GM20000 (cell line): ENCODE measurements at regions not wholly inside any gene's neighbourhood (a gene's known extent, or its start where the extent isn't known, plus 50 kb on each side); places are given as distances from the start of the nearest gene placed in this dataset.

Experiments used
- DNase-seq: peaks from one replicate; pipeline ENCODE4 v3.0.0; 2012; ENCODE audit warnings: low spot score
- TF ChIP-seq, protein P1 (sequence below): IDR thresholded peaks from 2 replicates; pipeline ENCODE4 v1.5.1; 2012; ENCODE audit warnings: mild to moderate bottlenecking, control low read depth; ENCODE audit errors: extremely low read depth, missing control alignments

DNA sequence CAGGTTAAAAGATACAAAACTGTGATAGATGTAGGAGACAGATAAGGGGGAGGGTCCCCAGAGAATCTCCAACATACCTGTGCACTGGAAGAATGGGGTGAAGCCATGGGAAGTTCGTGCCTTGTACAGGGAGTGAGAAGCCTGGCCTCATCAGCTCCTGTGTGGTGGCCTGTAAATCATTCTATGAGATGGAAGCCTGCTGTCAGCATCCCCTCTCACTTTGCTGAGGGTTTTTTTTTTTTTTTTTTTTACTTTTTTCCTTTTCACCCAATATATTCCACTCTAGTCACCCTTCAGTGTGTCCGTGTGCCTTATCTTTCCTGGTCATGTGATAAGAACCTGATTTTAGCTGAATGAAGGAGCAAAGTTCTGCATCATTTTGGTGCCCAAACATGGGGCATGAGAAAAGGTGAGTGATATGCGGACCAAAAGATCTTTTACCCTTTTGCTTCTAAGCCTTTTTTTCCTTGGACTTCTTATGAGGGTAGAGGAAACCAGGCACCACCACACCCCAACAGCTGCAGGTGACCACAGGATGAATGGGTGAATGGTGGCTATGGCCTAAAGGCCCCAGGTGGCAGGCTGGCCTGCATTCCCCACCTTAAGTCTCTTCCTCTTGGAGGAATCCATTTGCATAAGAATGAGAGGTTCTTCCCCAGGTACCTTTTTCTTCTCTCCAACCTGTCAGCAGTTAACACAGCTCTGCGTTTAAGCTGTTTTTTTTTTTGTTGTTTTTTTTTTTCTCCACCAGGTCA lies 1345.0 kb downstream of the NSUN3 start:
- no peak for DNase-seq
- TF ChIP-seq, protein P1, sequence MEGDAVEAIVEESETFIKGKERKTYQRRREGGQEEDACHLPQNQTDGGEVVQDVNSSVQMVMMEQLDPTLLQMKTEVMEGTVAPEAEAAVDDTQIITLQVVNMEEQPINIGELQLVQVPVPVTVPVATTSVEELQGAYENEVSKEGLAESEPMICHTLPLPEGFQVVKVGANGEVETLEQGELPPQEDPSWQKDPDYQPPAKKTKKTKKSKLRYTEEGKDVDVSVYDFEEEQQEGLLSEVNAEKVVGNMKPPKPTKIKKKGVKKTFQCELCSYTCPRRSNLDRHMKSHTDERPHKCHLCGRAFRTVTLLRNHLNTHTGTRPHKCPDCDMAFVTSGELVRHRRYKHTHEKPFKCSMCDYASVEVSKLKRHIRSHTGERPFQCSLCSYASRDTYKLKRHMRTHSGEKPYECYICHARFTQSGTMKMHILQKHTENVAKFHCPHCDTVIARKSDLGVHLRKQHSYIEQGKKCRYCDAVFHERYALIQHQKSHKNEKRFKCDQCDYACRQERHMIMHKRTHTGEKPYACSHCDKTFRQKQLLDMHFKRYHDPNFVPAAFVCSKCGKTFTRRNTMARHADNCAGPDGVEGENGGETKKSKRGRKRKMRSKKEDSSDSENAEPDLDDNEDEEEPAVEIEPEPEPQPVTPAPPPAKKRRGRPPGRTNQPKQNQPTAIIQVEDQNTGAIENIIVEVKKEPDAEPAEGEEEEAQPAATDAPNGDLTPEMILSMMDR = no peak

DNA sequence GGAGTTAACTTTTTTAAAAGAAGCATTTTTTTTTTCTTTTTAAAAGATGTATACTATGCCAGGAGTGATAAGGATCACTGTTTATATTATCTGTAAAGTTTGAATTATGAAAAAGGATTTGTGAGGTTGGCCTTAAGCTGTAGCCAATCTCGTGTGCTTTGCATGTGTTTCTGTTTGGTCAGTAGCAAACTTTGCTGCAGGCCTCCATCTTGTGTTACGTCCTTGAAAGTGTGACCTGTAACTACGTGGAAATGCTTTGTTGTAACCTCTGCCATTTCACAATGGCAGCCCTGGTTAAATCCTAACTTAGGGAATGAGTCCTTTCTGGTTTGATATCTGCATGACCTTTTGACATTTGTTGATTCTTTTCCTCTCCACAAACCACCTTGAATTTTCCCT lies 1345.6 kb downstream of the NSUN3 start:
- TF ChIP-seq, protein P1 = no peak
- no peak for DNase-seq

DNA sequence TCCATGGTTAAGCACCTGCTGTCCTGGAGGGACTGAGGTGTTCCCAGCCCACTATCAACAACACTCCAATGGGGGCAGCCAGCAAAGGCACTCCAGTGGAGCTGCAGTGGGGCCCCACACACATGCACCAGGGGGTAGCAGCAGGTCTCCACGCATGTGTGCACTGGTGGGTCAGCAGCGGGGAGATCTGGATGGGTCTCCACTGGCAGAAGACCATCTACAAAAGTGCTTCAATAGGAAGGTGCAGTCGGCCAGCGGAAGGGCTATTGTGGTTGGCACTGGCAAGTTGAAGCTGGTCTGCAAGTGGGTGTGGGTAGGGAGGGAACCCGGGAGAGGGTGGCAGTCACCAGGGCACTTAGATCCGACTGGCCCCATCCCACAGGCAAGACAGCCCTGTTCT lies 1355.4 kb downstream of the NSUN3 start:
- DNase-seq = no peak
- TF ChIP-seq, protein P1 = no peak

DNA sequence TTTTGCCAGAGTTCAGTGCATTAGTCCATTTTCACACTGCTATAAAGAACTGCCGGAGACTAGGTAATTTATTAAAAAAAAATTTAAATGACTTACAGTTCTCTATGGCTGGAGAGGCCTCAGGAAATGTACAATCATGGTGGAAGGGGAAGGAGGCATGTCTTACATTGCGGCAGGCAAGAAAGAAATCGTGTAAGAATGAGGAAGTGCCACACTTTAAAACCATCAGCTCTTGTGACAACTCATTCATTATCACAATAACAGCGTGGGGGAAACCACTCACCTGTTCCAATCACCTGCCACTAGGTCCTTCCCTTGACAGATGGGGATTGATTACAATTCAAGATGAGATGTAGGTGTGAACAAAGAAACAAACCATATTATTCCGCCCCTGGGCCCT lies 1361.4 kb downstream of the NSUN3 start:
- TF ChIP-seq, protein P1 = no peak
- DNase-seq = no peak

DNA sequence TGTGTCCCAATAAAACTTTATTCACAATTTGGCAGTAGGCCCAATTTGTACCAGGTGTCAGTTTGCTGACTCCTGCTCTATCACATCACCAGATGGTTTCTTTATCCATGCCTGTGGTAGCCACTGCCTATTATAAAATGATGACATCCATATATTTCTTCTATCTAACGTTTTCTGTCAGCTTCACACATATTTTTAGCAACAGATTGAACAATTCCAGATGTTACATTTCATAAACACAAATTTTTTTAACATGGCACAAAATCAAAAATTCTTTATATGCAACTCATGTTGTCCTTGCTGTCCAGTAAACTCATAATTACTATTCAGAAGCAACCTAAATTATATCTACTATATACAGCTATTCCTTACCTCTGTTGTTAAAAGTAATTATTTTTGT lies 1371.6 kb downstream of the NSUN3 start:
- TF ChIP-seq, protein P1 = no peak
- DNase-seq = no peak

DNA sequence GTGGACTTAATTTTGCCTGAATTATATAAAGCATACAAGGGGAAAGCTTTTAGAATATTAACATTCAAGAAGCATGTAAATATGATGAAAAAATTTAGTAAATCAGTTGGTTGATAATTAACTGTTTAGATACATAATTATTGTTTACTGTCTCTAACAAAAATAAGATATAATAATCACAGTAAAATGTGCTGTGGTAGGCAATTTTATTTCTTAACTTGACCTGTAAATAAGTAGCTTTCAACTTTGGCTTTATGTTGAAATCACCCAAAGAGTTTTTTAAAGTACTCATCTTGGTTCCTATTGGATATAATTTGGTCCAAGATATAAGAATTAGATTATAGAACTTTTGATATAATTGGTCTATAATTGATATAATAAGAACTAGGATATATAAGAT lies 1374.5 kb downstream of the NSUN3 start:
- TF ChIP-seq, protein P1 = no peak
- DNase-seq = no peak

DNA sequence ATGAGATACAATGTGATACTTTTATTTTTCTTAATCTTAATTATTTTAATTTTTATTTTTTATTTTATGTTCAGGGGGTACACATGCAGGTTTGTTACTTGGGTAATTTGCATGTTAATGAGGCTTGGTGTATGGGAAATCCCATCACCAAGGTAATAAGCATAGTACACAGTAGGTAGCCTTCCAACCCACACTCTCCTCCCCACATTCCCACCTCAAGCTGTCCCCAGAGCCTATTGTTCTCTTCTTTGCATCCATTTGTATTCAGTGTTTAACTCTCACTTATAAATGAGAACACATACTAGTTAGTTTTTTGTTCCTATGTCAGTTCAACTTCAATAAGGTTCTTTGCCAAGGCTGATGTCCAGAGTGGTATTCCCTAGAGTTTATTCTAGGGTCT lies 1375.4 kb downstream of the NSUN3 start:
- DNase-seq = no peak
- TF ChIP-seq, protein P1 = no peak
